ENCODE measurements at regions not wholly inside any gene's neighbourhood (a gene's known extent, or its start where the extent isn't known, plus 50 kb on each side); places are given as distances from the start of the nearest gene placed in this dataset.

DNA sequence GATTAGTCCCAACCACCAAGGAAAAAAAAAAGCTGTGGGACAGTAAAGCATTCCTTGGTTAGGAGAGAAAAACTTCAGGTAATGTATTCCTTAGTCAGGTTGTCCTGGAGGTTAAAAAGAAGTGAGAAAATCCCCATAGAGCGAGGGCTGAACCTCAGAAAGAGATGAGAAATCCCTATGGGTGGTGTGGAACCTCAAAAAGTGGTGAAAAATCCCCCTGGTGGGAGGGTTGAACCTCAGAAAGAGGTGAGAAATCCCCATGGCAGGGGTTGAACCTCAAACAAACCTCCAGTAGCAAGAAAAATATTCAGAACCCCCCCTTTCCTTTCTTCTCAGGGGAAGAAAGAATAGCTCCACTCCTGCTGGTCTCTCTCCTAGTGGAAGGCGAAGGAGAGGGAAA lies 128.2 kb upstream of the TBL1Y start:
- TF ChIP-seq, protein P1, sequence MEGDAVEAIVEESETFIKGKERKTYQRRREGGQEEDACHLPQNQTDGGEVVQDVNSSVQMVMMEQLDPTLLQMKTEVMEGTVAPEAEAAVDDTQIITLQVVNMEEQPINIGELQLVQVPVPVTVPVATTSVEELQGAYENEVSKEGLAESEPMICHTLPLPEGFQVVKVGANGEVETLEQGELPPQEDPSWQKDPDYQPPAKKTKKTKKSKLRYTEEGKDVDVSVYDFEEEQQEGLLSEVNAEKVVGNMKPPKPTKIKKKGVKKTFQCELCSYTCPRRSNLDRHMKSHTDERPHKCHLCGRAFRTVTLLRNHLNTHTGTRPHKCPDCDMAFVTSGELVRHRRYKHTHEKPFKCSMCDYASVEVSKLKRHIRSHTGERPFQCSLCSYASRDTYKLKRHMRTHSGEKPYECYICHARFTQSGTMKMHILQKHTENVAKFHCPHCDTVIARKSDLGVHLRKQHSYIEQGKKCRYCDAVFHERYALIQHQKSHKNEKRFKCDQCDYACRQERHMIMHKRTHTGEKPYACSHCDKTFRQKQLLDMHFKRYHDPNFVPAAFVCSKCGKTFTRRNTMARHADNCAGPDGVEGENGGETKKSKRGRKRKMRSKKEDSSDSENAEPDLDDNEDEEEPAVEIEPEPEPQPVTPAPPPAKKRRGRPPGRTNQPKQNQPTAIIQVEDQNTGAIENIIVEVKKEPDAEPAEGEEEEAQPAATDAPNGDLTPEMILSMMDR (IDR thresholded peaks at IDR 0.05; ENCODE audit: low read depth, low read length, missing input control), result no peak
- TF ChIP-seq JUND (IDR thresholded peaks at IDR 0.05) (no peak), REST (IDR thresholded peaks at IDR 0.05) (no peak), MAX (IDR thresholded peaks at IDR 0.05) (no peak), TAF1 (conservative IDR thresholded peaks at IDR 0.05) (no peak), HNF4A (conservative IDR thresholded peaks at IDR 0.05) (no peak), RAD21 (IDR thresholded peaks at IDR 0.05) (no peak), EGR1 (IDR thresholded peaks at IDR 0.05; ENCODE audit: low read depth in 2 of 2) (no peak)
- TF ChIP-seq, protein P2, sequence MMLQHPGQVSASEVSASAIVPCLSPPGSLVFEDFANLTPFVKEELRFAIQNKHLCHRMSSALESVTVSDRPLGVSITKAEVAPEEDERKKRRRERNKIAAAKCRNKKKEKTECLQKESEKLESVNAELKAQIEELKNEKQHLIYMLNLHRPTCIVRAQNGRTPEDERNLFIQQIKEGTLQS (IDR thresholded peaks at IDR 0.05), result no peak
